CD4-positive, alpha-beta T cell (primary cell): ENCODE measurements at regions not wholly inside any gene's neighbourhood (a gene's known extent, or its start where the extent isn't known, plus 50 kb on each side); places are given as distances from the start of the nearest gene placed in this dataset.

Experiments used
- ATAC-seq: fragments of 200-7000 bp; cut with Tn5 transposase; one replicate; pipeline ENCODE4 v1.10.0; 2022; ENCODE audit warnings: mild to moderate bottlenecking; ENCODE audit not compliant: poor library complexity
- CTCF ChIA-PET: fragments of 350-600 bp; sonication (Branson Sonifier 250); formaldehyde crosslinking; loops from one replicate; lab custom pipeline; 2021; ENCODE audit warnings: antibody characterized with exemption, inconsistent platforms; lab: Charles Lee
- POLR2A ChIA-PET: fragments of 350-600 bp; sonication (Branson Sonifier 250); formaldehyde crosslinking; loops from one replicate; lab custom pipeline; 2021; ENCODE audit warnings: antibody characterized with exemption, inconsistent platforms; lab: Charles Lee
- DNase-seq, 14 experiments: peaks; one replicate each; pipeline ENCODE4 v3.0.0-alpha.2; 2013 to 2020; ENCODE audit warnings: mixed read lengths in 2 of 14
- H3K27ac ChIP-seq, 2 donors: one replicate each; pipeline versions ENCODE4 v1.5.1 to v1.7.0; 2013; ENCODE audit warnings: low read length in 2 of 2, low read depth in 1 of 2, mild to moderate bottlenecking in 1 of 2
- H3K27me3 ChIP-seq, 2 experiments: 1 replicate in 1 of 2; 2 replicates in 1 of 2; pipeline versions ENCODE4 v1.6.1 to v1.7.0; 2013; ENCODE audit warnings: low read length in 2 of 2, control low read depth in 1 of 2, mild to moderate bottlenecking in 1 of 2, moderate library complexity in 1 of 2; ENCODE audit not compliant: insufficient read depth in 2 of 2, control insufficient read depth in 1 of 2
- H3K36me3 ChIP-seq: one replicate; pipeline ENCODE4 v1.6.1; 2013; ENCODE audit warnings: low read length, control low read depth; ENCODE audit not compliant: insufficient read depth
- H3K4me1 ChIP-seq: one replicate; pipeline ENCODE4 v1.6.1; 2013; ENCODE audit warnings: low read length, control low read depth; ENCODE audit not compliant: insufficient read depth
- H3K4me3 ChIP-seq: one replicate; pipeline ENCODE4 v1.5.1; 2013; ENCODE audit warnings: mild to moderate bottlenecking, low read length, moderate library complexity
- H3K9me3 ChIP-seq, 2 experiments: 1 replicate in 1 of 2; 2 replicates in 1 of 2; pipeline versions ENCODE4 v1.6.1 to v1.7.0; 2013; ENCODE audit warnings: low read length in 2 of 2, mild to moderate bottlenecking in 2 of 2, control low read depth in 1 of 2, moderate library complexity in 1 of 2; ENCODE audit not compliant: control insufficient read depth in 1 of 2, insufficient read depth in 1 of 2
- H3K27ac Mint-ChIP-seq: one replicate; pipeline ENCODE4 v1.8.0; 2020; ENCODE audit warnings: mixed read lengths
- H3K27me3 Mint-ChIP-seq: one replicate; pipeline ENCODE4 v1.8.0; 2021; ENCODE audit warnings: mixed read lengths
- H3K36me3 Mint-ChIP-seq: one replicate; pipeline ENCODE4 v1.8.0; 2021; ENCODE audit warnings: low read depth, mixed read lengths
- H3K4me1 Mint-ChIP-seq: one replicate; pipeline ENCODE4 v1.8.0; 2021; ENCODE audit warnings: low read depth, mixed read lengths
- H3K4me3 Mint-ChIP-seq: one replicate; pipeline ENCODE4 v1.8.0; 2020; ENCODE audit warnings: mild to moderate bottlenecking, mixed read lengths
- H3K9me3 Mint-ChIP-seq: one replicate; pipeline ENCODE4 v1.8.0; 2020; ENCODE audit warnings: mixed read lengths
- intact Hi-C, 2 experiments: fragments of 100-400 bp; cut with DNase I in 1 of 2; cut with micrococcal nuclease in 1 of 2; formaldehyde crosslinking; loops; one replicate each; pipeline versions ENCODE4 v1.15.1 to v1.9.0; 2023 to 2025; cut with DNase I, micrococcal nuclease
- TF ChIP-seq, protein P1 (sequence below): fragments of 200-600 bp; IDR thresholded peaks from one replicate; pipeline ENCODE4 v1.8.0; 2022; ENCODE audit warnings: antibody characterized with exemption, mild to moderate bottlenecking

- H3K27me3 ChIP-seq = no peaks in the 10 kb centered on the region
- DNase-seq (no peak), ATAC-seq (no peak)
- ChIA-PET POLR2A (no interaction called here), CTCF (no interaction called here)
- H3K4me1 ChIP-seq = no peaks in the 10 kb centered on the region
- no peak overlapping the region for H3K4me3 ChIP-seq
- Mint-ChIP-seq H3K9me3 (peaks cover 3% of the 10 kb centered on the region), H3K4me3 (no peak overlapping the region), H3K4me1 (no peaks in the 10 kb centered on the region), H3K27me3 (no peaks in the 10 kb centered on the region), H3K27ac (no peak overlapping the region), H3K36me3 (no peaks in the 10 kb centered on the region)
- intact Hi-C loops = no loop called here
- H3K9me3 ChIP-seq = no peaks in the 10 kb centered on the region
- TF ChIP-seq, protein P1, sequence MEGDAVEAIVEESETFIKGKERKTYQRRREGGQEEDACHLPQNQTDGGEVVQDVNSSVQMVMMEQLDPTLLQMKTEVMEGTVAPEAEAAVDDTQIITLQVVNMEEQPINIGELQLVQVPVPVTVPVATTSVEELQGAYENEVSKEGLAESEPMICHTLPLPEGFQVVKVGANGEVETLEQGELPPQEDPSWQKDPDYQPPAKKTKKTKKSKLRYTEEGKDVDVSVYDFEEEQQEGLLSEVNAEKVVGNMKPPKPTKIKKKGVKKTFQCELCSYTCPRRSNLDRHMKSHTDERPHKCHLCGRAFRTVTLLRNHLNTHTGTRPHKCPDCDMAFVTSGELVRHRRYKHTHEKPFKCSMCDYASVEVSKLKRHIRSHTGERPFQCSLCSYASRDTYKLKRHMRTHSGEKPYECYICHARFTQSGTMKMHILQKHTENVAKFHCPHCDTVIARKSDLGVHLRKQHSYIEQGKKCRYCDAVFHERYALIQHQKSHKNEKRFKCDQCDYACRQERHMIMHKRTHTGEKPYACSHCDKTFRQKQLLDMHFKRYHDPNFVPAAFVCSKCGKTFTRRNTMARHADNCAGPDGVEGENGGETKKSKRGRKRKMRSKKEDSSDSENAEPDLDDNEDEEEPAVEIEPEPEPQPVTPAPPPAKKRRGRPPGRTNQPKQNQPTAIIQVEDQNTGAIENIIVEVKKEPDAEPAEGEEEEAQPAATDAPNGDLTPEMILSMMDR = no peak
- no peaks in the 10 kb centered on the region for H3K36me3 ChIP-seq
- no peak overlapping the region for H3K27ac ChIP-seq
Observed at GRCh38 chr3:146801492-146801891, 196.3 kb upstream of the PLSCR5 start.

- Mint-ChIP-seq H3K9me3 (no peaks in the 10 kb centered on the region), H3K27me3 (no peaks in the 10 kb centered on the region), H3K27ac (no peak overlapping the region), H3K36me3 (no peaks in the 10 kb centered on the region), H3K4me1 (no peaks in the 10 kb centered on the region), H3K4me3 (no peak overlapping the region)
- intact Hi-C loops = no loop called here
- Histone ChIP-seq H3K36me3 (no peaks in the 10 kb centered on the region), H3K27ac (no peak overlapping the region), H3K4me3 (no peak overlapping the region), H3K27me3 (no peaks in the 10 kb centered on the region), H3K9me3 (no peaks in the 10 kb centered on the region), H3K4me1 (no peaks in the 10 kb centered on the region)
- ChIA-PET CTCF (no interaction called here), POLR2A (no interaction called here)
- DNase-seq (no peak), ATAC-seq (no peak)
- TF ChIP-seq, protein P1 = no peak
Observed at GRCh38 chr3:146800484-146800883, 195.3 kb upstream of the PLSCR5 start.

DNA sequence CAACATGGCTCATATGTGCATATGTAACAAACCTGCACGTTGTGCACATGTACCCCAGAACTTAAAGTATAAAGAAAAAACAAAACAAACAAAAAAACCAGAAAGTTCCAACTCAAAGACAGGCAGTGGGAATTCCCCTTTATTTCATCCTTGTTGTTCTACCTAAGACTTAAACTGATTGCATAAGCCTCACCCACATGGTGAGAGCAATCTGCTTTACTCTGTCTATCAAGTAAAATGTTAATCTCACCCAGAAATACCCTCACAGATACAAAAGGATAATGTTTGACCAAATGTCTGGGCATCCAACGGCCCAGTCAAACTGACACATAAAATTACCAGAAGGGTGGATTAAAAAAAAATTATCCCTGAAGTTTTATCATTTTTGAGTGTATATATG, 190.9 kb upstream of the PLSCR5 start:
- no peaks in the 10 kb centered on the region for H3K4me1 Mint-ChIP-seq
- POLR2A ChIA-PET = no interaction called here
- no peaks in the 10 kb centered on the region for H3K9me3 Mint-ChIP-seq

More for the DNA sequence above, 190.9 kb upstream of the PLSCR5 start:
- Histone ChIP-seq H3K27ac (no peak overlapping the region), H3K36me3 (no peaks in the 10 kb centered on the region), H3K9me3 (peaks cover 0 to 9% of the 10 kb centered on the region in 2 experiments), H3K27me3 (no peaks in the 10 kb centered on the region), H3K4me3 (no peak overlapping the region), H3K4me1 (no peaks in the 10 kb centered on the region)
- H3K27ac Mint-ChIP-seq = no peak overlapping the region
- no peak overlapping the region for H3K4me3 Mint-ChIP-seq
- TF ChIP-seq, protein P1 = no peak
- CTCF ChIA-PET = no interaction called here
- intact Hi-C loops = no loop called here
- H3K36me3 Mint-ChIP-seq = no peaks in the 10 kb centered on the region
- H3K27me3 Mint-ChIP-seq = no peaks in the 10 kb centered on the region
- no peak for ATAC-seq
- no peak for DNase-seq
